Kidney glomerular epithelial cell (primary cell): ENCODE measurements at regions not wholly inside any gene's neighbourhood (a gene's known extent, or its start where the extent isn't known, plus 50 kb on each side); places are given as distances from the start of the nearest gene placed in this dataset.

Experiments
- DNase-seq: peaks from one replicate; lab custom pipeline; 2025; lab: John Stamatoyannopoulos, UW

DNA sequence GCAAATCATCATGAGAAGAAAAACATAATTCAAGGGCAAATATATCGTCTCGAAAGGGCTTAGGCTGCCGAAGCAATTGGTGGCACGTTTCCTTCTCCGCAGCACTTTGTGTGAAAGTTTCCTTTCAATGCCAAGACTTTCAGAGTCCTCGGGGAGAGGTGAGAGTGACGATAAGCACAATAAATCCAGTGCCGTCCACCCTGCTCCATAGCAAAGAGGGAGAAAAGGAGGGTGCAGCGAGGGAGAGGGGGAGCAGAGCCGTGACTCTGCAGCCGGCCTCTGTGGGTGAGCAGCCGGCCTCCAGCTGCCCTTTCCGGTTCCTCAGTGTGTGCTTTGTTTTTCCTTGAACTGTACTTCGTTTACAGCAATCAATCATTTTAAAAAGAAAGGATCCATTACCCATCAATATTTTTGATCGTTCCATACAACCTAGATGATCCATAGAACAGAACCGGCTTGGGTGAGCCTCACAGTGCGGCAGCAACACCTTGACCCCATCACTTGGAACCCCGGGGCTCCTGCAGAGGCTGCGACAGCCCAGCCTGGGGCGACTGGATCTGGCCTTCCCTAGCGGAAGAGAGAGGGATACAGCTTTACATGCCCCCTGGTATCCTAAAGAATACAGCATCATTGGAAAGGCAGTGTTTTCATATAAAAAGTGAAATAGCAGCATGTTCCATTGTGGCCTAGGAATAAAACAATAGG is 247.0 kb upstream of the IRX4 start:
- no peak for DNase-seq

DNA sequence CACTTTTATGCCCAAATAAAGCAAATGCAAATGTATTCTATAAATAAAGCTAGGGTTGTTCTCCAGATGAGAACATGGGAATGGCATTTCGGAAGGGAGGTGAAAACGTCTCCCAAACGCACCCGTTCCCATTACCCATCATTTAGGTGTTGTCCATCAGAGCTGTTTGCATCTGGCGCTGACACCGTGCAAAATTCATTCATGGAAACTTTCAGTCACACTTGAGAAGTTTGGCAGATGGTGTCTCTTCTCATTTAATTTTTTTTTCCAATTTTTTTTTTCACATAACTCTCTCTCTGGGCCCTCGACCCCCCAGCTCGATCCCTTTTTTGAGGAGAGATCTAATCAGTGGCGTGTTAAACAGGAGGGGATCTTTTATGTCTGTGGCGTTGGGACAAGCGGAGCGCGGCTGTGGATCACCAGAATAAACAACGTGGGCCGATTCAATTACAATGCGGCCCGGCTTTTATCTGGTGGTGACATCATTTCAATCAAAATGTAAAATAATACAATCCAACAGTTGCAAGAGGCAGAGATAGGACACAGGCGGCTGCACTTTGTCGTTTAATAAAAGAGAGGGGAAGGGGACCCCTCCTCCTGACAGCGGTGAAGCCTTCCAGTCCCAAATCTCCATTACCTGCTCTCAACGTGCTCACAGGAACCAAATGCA is 246.1 kb upstream of the IRX4 start:
- DNase-seq, result no peak

DNA sequence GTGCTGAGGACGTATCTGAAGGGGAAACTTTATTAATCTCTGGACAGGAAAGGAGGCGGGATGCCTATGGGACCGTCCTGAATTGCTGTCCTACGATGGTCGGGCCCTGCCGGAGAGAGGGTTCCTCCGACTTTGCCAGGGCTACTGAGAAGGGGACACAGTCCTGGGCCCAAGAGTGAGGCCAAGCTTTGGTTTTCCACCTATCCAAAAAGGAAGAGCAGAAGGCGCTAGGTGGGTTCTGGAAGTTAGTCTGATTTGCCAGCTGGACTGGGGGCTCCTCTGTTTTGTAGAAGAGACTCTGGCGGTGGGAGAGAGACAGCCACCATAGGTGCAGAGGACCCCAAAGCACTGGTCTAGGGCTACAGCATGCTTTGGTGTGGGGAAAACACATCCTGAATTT is 243.8 kb upstream of the IRX4 start:
- no peak for DNase-seq

DNA sequence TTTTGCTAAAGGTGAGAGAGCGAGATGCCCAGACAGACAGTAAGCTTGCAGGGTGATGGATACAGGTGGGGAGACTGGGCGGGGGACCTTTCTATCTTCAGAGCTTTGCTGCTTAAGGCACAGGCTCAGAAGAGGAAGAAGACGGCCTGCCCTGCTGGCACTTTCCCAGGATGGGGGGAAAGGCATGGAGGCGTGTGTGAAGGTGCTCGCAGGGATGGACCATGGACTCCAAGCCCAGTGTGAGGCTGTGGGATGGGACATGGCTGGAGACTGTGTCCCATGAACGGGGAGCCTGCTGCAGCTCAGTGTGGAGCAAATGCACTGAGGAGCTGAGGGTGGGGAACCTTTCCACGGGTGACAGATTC is 243.2 kb upstream of the IRX4 start:
- DNase-seq, result no peak

DNA sequence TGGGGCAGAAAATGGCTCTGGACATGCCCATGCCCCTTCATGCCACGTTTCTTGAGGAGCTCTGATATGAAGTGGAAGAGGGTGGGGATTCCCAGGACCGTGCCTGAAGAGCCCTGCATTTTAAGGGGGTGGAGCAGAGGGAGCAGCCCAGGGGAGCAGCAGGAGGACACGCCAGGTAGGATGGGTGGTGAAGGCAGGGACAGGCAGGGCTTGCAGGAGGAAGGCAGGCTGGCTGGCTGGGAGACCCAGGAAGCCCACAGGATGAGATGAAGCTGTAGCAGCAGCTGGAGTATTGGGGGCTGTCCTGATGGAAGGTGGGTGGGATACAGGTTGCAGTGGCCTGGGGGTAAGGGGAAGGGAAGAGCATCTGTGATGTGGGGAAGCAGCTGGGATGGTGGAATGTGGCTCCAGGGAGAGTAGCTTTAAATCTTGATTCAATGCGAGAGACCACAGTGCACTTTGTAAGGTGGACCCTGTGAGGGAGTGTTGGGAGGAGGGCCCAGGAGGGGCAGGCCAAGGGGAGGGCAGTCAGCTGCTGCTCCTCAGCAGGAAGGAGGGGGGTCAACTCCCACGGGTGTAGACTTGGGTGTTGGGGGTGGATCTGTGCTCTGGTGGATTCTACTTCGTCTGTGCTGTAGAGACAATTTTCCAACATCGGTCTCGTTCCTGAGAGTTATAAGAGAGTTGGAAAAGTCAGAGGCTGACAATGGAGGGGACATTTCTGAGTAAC is 242.6 kb upstream of the IRX4 start:
- DNase-seq, result no peak

DNA sequence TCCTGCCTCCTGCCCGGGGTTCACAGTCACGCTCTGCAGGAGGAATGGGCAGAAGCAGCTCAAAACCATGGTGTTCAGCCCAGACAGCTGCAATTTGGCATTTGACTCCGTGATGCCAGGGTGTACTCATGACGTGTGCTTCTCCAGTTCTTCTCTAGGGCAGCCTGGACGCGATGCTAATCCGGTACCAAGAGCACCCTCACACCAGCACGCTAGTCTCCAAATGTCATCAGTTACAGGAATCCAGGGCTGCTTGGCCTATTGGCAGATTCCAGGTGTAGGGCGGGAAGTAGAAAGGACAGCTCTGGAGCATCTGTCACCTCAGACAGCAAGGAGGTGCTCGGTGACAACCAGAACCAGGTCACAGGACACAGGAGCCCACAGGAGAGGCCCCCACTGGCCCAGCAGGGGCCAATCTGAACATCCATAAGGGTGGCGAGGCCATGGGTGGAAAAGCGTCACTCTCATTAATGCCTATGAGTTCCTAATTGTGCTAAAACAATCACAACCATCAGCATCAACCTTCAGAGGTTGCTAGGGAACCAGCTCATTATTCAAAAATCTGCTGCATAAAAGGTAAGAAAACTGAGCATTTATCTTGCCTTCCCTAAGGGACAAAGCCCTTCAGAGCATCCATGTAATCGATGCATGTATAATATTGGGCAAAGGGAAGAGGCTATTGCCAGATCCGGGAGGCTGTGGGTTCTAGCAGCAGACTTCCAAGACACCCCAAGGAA is 241.9 kb upstream of the IRX4 start:
- DNase-seq, result no peak

DNA sequence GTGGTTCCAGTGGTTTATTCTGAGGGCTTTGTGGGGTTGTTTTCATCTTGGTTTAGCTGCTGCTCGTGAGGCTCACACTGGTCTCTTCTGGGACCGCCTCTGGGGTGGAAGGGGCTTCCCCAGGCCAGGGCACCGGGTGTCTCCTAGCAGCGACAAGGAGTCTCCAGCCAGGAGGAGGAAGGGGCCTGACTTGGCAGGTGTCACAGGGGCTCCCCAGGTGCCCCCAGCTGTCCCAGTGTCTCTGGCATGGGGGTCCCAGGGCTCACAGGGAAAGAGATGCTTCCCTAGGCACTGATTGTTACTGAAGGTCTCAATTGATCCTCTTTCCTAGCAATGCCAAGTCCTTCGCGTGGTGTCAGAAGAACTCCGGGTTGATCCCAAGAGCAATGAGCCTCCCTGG is 241.1 kb upstream of the IRX4 start:
- no peak for DNase-seq

DNA sequence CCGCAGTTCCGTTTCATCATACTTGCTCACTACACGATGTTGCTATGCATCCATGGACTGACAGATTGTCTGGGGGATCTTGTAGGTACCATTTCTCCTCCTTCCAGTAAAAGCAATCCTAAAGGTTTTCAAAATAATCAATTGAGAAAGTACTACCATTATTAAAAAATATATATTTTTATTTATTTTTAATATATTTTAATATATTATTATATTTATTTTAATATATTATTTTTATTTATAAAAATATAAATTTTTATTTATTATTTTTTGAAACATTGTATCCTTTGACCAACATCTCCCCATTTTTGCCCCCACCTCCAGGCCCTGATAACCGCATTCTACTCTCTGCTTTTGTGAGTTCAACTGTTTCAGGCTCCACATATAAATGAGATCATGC is 237.6 kb upstream of the IRX4 start:
- no peak for DNase-seq

DNA sequence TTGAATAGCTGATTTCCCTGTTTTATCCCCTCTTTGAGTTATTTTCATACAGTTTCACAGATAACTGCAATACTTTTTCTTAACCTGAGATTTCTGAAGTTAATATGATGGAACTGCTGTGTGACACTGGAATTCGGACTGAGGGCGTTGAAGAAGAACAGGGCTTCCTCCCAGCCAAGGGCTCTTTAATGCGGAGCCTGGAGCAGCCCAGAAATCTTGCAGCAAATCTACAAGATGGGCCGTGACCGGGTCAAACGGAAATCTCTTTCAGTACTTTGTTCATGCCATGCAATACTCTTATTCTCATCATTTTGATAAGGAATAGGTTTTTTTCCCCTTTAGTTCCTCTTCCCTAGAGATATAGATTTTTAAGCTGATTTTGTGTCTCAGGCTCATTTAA is 236.8 kb upstream of the IRX4 start:
- DNase-seq, result no peak

DNA sequence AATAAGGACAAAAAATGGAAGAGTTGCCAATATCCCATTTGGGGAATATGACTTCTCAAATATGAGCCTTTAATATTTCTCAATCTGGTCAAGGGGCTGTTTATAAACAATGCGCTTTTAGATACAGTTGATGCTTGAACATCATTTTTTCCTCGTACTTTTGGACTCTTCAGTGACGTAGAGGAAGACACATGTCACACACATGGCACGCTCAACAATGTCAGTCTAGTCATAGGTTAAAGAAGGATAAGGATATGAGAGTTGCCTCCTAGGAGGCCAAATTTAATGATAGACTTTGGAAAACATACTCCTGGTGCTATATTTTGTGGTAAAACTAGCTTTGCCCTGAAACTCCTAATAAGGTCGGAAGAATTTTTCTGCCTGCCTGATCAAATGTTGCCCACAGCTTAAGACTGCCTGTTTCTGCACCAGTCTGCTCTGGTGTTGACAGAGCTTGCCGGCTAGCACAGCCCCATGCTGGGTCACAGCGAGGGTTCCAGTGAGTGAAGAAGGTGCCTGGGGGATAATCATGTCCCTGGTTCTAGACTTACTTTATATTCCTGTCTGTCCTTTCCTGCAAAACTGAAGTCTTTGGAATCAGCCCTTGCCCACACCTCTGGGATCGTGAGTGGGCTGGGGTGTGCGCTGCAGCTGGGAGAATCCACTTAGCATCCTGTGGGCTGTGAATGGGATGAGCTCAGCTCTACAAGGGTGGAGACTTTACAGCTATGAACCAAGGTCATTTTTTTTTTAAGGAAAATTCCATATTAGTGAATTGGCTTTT is 230.8 kb upstream of the IRX4 start:
- no peak for DNase-seq

DNA sequence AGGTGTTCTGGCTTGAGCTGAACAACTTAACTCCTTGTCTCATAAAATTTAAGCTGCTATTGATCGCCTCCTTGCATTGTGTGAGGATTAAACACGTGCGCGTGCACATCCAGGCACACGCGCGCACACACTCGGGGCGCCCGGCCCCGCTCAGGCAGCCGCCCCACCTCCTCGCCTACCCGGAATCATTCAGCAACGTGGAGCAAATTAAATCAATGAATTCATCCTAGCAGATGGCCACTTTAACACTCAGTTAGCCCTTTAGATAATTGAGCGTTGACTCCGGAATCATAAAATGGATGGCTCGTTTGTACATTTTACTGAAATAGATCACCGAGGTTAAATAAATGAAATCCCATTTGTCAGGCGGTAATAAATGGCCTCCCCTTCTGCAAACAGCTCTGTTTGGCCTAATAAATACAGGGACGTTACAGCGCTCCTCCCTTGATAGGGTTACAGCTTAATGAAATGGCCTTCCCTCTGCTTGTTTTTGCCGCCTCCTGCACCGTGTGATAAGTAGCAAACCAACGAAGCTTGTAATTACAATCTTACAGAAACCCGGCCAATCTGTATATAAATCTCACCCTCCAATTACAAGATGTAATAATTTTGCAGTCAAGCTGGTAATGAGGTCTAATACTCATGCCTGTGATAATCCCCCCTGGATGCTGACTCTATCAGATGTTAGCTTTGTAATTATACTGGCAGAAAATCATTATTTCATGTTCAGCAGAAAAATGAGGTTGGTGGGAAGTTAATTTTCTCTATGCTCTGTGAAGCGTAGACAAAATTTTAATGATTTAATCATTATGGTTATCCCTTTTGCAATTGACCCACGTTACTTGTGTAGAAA is 229.7 kb upstream of the IRX4 start:
- DNase-seq, result no peak

DNA sequence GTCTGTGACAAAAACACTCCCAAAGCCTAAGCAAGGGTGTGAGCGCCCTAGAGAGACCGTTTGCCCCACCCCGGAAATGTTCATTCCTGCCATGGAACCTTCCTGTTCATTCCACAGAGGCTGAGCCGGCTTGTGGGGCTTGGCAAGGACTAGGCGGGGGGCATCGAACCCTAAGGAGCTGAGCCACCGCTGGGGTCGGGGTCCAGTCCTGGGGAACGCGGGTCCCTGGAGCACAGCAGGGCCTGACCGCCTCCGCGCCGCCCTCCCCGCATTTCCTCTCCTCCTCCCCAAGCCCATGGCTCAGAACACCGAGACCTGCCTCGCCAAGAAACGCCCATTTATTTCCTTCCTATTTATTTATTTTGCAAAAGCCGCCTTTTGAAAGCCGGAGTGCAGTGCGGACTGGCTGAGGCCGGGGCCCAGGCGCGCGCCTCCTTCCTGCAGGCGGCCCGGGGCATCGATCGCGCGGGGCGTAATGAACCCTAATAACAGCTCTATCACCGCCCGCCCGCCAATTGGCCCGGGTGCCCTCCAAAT is 228.9 kb upstream of the IRX4 start:
- DNase-seq, result no peak

DNA sequence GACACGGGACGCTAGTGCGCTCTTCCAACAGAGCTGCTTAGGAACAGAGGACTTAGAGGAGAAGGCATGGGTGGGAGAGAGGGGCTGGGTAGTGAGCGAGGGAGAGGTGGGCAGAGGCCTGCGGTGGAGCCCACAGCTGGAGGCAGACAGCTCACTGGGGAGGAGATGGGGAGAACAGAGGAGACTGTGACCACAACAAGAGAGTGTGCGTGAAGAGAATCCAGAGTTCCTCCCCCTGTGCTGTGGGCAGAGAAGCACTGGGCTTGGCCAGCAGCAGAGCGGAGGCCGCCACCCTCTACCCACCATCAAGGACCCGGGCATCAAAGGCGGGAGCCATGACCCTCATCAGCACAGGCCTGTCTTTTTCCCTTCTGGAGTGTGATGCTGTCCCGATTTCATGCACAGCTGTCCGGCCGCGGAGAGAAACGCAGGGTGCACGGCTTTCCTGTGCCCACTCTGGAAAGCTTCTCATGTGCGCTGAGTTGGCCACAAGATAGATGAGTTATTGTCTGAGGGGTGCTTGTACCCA is 228.3 kb upstream of the IRX4 start:
- DNase-seq, result no peak

DNA sequence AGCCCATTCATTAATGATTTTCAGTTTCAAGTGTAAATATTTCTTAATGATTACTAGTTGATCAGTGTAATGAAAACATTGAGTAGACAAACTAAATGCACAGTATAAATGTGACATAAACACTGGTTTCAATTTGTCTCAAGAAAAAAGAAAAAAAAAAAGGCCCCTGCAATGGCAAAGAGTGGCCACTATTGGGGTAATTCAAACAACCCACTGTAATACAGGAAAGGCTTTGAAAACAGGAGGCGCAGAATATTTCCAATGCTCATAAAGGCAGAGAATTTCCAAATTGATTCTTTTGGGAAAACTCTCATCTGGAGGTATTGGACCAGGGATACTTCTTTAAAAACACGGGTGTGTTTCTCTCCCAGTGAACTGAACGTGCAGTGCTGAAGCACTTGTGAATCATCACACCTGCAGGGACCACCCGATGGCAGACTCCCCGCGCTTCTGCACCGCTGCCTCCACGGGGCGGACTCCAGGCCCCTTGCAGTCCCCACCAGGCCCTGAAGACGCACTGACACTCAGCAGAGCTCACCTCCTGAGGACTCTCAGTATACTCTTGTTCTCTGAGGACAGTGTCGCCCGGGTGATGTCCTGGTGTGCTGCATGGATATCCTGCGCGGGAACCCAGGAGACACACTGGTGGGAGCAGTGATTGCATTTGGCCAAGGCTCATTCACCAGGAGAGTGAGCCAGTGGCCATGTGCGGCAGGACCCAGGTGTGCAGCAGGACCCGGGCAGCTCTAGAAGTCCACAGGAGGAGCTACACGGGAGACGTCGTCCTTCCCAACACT is 227.6 kb upstream of the IRX4 start:
- DNase-seq, result no peak

DNA sequence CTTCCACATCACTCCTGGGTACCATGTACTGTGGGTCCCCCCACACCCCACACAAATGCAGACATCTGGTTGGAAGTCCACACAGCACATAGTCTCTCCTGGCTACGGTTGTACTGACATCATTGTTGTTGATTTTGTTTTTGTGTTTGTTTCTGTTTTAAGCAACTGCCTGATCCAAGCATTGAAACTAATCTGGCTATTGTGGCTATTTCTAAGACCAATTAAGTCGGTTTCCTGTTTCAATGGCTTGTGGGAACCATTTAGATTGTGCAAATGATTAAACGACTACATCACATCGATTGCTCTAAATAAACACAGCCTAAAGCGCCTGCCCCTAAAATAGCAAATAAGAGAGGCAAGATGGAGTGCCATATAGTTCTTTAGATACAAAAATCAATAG is 226.8 kb upstream of the IRX4 start:
- DNase-seq, result no peak

DNA sequence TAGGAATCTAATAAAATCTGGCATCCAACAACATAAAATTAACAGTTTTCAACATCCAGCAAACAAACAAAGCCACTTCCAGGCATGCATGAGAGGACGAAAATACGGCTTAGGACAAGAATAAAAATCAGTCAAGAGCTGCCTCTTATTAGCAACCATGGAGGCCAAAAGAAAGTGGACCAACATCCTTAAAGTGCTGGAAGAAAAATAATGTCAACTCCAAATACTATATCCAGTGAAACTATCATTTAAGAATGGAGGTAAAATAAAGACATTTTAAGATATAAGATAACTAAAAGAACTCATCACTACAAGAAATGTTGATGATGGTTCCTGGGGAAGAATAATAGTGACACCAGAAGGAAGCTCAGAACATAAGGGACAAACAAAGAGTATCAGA is 224.0 kb upstream of the IRX4 start:
- no peak for DNase-seq

DNA sequence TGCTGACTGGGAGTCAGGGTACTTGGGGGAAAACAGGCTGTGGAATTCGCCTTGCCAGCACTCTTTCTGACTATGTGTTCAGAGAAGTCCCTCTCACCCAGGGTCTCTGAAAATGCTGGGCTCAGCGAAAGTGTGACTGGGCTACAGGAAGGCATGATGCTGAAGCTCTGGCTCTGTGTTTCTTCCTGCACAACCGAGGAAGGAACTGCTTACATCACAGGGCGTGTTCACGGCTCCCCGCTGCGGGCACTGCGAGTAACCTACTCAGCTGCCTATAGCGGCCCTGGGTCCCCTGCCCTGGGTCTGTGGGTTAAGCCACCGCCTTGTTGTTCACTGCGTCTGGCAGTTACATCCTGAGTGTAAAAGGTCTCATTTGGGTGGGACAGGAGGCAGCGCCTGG is 222.4 kb upstream of the IRX4 start:
- no peak for DNase-seq

DNA sequence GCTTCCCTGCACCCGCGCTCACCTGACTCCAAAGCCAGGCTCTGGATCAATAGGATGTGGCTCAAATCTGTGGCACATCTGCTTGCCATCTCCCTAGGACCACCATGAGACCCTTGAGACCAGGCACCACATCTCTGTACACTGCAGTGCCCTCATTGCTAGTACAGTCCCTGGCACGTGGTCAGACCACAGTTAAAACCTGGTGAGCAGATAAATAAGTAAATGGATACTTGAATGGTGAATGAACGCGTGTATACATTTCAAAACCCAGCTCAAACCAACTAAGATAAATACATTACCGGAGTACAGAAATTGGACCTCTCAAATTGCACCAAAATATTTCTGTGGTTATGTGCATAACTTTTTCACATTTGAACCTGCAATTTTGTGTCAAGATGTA is 221.2 kb upstream of the IRX4 start:
- DNase-seq, result no peak
